ENCODE measurements at regions not wholly inside any gene's neighbourhood (a gene's known extent, or its start where the extent isn't known, plus 50 kb on each side); places are given as distances from the start of the nearest gene placed in this dataset.

DNA sequence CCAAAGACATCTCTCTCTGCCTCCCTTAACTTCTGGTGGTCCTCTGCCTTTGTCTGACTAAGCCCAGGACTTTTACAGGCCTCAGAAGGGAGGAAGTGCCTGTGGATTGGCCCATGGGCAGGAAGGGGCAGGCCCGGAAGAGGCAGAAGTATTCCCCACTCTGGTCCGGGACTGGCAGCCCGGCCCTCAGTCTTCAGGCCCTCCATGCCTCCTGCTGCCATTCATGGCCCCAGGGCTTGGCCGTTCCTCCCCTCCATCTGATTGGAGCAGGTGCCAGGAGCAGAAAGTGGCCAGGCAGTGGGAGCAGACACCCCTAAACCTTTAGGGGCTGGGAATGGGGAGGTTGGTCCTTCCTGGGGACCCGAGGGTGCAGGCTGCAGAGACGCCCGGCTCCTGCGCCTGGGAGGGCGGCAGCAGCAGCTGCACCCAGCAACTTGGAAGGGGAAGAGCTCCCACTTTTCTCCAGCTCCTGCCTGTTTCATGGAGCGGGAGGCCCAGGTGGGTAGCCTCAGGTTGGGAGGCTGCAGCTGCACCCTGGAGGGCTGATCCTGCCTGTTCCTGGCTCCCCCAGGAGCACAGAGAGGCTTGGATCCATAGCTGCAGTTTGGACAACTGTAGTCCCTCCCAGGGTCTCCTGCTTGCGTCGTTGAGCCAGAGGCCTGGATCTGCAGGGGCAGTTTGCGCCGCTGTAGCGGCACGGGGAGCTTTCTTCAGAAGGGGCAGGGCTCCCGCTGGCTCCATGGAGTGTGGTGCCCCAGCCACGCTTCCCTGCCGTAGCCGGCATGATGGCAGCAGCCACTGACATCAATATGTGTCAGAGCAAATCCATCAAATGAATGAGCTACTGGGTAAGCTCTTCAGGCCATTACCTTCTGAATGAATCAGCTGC is 661.5 kb upstream of the NUDT12 start:
- TF ChIP-seq, protein P1, sequence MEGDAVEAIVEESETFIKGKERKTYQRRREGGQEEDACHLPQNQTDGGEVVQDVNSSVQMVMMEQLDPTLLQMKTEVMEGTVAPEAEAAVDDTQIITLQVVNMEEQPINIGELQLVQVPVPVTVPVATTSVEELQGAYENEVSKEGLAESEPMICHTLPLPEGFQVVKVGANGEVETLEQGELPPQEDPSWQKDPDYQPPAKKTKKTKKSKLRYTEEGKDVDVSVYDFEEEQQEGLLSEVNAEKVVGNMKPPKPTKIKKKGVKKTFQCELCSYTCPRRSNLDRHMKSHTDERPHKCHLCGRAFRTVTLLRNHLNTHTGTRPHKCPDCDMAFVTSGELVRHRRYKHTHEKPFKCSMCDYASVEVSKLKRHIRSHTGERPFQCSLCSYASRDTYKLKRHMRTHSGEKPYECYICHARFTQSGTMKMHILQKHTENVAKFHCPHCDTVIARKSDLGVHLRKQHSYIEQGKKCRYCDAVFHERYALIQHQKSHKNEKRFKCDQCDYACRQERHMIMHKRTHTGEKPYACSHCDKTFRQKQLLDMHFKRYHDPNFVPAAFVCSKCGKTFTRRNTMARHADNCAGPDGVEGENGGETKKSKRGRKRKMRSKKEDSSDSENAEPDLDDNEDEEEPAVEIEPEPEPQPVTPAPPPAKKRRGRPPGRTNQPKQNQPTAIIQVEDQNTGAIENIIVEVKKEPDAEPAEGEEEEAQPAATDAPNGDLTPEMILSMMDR (IDR thresholded peaks at IDR 0.05; ENCODE audit: low read length) = no peak
- TF ChIP-seq EZH2 (IDR thresholded peaks at IDR 0.05; ENCODE audit: borderline replicate concordance, low read length) = no peak
